K562 (cell line): ENCODE measurements at regions not wholly inside any gene's neighbourhood (a gene's known extent, or its start where the extent isn't known, plus 50 kb on each side); places are given as distances from the start of the nearest gene placed in this dataset.

Experiments
- BRCA1 ChIP-seq, 2 experiments: fragments of 450-650 bp in 1 of 2; sonication (generic) in 1 of 2; formaldehyde crosslinking in 1 of 2; IDR thresholded peaks; 2 replicates each; pipeline versions ENCODE4 v1.5.0 to v1.6.1; 2017 to 2020; ENCODE audit warnings: mild to moderate bottlenecking in 1 of 2, missing genetic modification reagents in 1 of 2
- FIP1L1 ChIP-seq: fragments of 200-400 bp; formaldehyde crosslinking; IDR thresholded peaks from 2 replicates; pipeline ENCODE4 v1.6.1; 2018; ENCODE audit warnings: mild to moderate bottlenecking, low read depth, low read length; ENCODE audit not compliant: poor library complexity, severe bottlenecking
- HNRNPUL1 ChIP-seq: fragments of 200-400 bp; formaldehyde crosslinking; IDR thresholded peaks from 2 replicates; pipeline ENCODE4 v1.6.1; 2017; ENCODE audit warnings: low read length
- KDM1A ChIP-seq, 2 experiments: fragments of 450-650 bp; IDR thresholded peaks; 2 replicates each; pipeline ENCODE4 v1.6.1; 2016; ENCODE audit warnings: mild to moderate bottlenecking in 2 of 2
- MCM2 ChIP-seq: fragments of 450-650 bp; IDR thresholded peaks from 2 replicates; pipeline ENCODE4 v1.6.1; 2017; ENCODE audit warnings: low read depth, mild to moderate bottlenecking
- RBM22 ChIP-seq: fragments of 200-400 bp; formaldehyde crosslinking; IDR thresholded peaks from 2 replicates; pipeline ENCODE4 v1.6.1; 2018; ENCODE audit warnings: low read length, low read depth; ENCODE audit not compliant: poor library complexity, severe bottlenecking
- SRSF1 ChIP-seq: fragments of 200-400 bp; formaldehyde crosslinking; IDR thresholded peaks from 2 replicates; pipeline ENCODE4 v1.6.1; 2017; ENCODE audit warnings: mild to moderate bottlenecking, low read depth, low read length, moderate library complexity
- ZFX ChIP-seq: sonication (generic); formaldehyde crosslinking; IDR thresholded peaks from 2 replicates; pipeline ENCODE4 v1.8.0; 2022; ENCODE audit warnings: mild to moderate bottlenecking, missing genetic modification reagents, moderate library complexity
- TF ChIP-seq, protein P1 (sequence below), 2 experiments: fragments of 450-650 bp; formaldehyde crosslinking in 1 of 2; IDR thresholded peaks; 2 replicates each; pipeline versions ENCODE4 v1.4.0 to v1.6.1; 2014 to 2020; ENCODE audit warnings: mild to moderate bottlenecking in 2 of 2, borderline replicate concordance in 1 of 2, low read depth in 1 of 2
- TF ChIP-seq, protein P2 (sequence below), 3 experiments: IDR thresholded peaks in 2 of 3; conservative IDR thresholded peaks in 1 of 3; 2 replicates each; pipeline ENCODE4 v1.5.1; 2011 to 2012; ENCODE audit warnings: low read length in 3 of 3, mild to moderate bottlenecking in 3 of 3, control low read depth in 2 of 3, improper control_type of control experiment in 1 of 3, inconsistent platforms in 1 of 3, low read depth in 1 of 3, mixed read lengths in 1 of 3, moderate library complexity in 1 of 3; ENCODE audit not compliant: insufficient read depth in 2 of 3
- TF ChIP-seq, protein P3 (sequence below): fragments of 250-450 bp; sonication (Bioruptor Pico); IDR thresholded peaks from 2 replicates; pipeline ENCODE4 v1.9.0; 2021; ENCODE audit warnings: mild to moderate bottlenecking, inconsistent platforms
- TF ChIP-seq, protein P4 (sequence below): IDR thresholded peaks from 2 replicates; pipeline ENCODE4 v1.6.1; 2011; ENCODE audit not compliant: insufficient read length; ENCODE audit errors: extremely low read depth

DNA sequence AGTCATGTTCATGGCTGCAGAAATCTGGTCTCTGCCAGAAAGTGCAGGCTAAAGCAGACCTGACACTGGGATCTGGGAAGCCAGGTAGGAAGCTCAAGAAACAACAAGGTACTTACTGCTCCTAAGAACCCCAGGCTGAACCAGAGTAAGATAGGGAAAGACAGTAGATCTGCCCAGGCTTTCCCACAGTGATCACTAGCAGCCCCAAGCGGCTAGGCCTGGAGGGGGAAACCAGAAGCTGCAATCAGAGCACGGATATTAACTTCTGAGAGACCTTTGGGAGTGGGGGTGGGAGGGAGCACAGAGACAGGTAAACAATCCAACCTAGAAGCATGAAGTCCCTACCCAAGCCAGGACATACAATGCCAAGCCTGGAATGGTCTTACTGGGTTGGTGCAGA lies 135.2 kb upstream of the C11orf58 start (continued):
- TF ChIP-seq, protein P1, sequence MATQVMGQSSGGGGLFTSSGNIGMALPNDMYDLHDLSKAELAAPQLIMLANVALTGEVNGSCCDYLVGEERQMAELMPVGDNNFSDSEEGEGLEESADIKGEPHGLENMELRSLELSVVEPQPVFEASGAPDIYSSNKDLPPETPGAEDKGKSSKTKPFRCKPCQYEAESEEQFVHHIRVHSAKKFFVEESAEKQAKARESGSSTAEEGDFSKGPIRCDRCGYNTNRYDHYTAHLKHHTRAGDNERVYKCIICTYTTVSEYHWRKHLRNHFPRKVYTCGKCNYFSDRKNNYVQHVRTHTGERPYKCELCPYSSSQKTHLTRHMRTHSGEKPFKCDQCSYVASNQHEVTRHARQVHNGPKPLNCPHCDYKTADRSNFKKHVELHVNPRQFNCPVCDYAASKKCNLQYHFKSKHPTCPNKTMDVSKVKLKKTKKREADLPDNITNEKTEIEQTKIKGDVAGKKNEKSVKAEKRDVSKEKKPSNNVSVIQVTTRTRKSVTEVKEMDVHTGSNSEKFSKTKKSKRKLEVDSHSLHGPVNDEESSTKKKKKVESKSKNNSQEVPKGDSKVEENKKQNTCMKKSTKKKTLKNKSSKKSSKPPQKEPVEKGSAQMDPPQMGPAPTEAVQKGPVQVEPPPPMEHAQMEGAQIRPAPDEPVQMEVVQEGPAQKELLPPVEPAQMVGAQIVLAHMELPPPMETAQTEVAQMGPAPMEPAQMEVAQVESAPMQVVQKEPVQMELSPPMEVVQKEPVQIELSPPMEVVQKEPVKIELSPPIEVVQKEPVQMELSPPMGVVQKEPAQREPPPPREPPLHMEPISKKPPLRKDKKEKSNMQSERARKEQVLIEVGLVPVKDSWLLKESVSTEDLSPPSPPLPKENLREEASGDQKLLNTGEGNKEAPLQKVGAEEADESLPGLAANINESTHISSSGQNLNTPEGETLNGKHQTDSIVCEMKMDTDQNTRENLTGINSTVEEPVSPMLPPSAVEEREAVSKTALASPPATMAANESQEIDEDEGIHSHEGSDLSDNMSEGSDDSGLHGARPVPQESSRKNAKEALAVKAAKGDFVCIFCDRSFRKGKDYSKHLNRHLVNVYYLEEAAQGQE (IDR thresholded peaks at IDR 0.05; ENCODE audit: borderline replicate concordance): peak; percentile 40; the same call in 1 of the 2 replicates
- TF ChIP-seq, protein P1 (CRISPR knock-in tag; IDR thresholded peaks at IDR 0.05; ENCODE audit: low read depth): no peak
- TF ChIP-seq, protein P2, sequence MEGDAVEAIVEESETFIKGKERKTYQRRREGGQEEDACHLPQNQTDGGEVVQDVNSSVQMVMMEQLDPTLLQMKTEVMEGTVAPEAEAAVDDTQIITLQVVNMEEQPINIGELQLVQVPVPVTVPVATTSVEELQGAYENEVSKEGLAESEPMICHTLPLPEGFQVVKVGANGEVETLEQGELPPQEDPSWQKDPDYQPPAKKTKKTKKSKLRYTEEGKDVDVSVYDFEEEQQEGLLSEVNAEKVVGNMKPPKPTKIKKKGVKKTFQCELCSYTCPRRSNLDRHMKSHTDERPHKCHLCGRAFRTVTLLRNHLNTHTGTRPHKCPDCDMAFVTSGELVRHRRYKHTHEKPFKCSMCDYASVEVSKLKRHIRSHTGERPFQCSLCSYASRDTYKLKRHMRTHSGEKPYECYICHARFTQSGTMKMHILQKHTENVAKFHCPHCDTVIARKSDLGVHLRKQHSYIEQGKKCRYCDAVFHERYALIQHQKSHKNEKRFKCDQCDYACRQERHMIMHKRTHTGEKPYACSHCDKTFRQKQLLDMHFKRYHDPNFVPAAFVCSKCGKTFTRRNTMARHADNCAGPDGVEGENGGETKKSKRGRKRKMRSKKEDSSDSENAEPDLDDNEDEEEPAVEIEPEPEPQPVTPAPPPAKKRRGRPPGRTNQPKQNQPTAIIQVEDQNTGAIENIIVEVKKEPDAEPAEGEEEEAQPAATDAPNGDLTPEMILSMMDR (IDR thresholded peaks at IDR 0.05 in 2 of 3, conservative IDR thresholded peaks at IDR 0.05 in 1 of 3; ENCODE audit: insufficient read depth in 2 of 3, low read depth in 1 of 3, low read length in 3 of 3): peak; percentile 42 to 67 (median 52); a peak in 5 of 6 replicates
- TF ChIP-seq RBM22 (no peak), BRCA1 (IDR thresholded peaks at IDR 0.05) (no peak), BRCA1 (CRISPR knock-in tag; IDR thresholded peaks at IDR 0.05) (no peak), HNRNPUL1 (no peak), MCM2 (no peak), KDM1A (IDR thresholded peaks at IDR 0.05) (peak; percentile 56 to 62; a peak in 2 of 4 replicates), ZFX (no peak), FIP1L1 (no peak), SRSF1 (no peak)
- TF ChIP-seq, protein P3, sequence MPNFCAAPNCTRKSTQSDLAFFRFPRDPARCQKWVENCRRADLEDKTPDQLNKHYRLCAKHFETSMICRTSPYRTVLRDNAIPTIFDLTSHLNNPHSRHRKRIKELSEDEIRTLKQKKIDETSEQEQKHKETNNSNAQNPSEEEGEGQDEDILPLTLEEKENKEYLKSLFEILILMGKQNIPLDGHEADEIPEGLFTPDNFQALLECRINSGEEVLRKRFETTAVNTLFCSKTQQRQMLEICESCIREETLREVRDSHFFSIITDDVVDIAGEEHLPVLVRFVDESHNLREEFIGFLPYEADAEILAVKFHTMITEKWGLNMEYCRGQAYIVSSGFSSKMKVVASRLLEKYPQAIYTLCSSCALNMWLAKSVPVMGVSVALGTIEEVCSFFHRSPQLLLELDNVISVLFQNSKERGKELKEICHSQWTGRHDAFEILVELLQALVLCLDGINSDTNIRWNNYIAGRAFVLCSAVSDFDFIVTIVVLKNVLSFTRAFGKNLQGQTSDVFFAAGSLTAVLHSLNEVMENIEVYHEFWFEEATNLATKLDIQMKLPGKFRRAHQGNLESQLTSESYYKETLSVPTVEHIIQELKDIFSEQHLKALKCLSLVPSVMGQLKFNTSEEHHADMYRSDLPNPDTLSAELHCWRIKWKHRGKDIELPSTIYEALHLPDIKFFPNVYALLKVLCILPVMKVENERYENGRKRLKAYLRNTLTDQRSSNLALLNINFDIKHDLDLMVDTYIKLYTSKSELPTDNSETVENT (CRISPR knock-in tag): no peak
- TF ChIP-seq, protein P4, sequence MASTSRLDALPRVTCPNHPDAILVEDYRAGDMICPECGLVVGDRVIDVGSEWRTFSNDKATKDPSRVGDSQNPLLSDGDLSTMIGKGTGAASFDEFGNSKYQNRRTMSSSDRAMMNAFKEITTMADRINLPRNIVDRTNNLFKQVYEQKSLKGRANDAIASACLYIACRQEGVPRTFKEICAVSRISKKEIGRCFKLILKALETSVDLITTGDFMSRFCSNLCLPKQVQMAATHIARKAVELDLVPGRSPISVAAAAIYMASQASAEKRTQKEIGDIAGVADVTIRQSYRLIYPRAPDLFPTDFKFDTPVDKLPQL: no peak
